Aorta (tissue), 5 donors: ENCODE measurements at regions not wholly inside any gene's neighbourhood (a gene's known extent, or its start where the extent isn't known, plus 50 kb on each side); places are given as distances from the start of the nearest gene placed in this dataset.

ENCODE experiments used
- ATAC-seq: fragments of 200-7000 bp; cut with Tn5 transposase; one replicate; pipeline ENCODE4 v1.9.1; 2022; ENCODE audit warnings: moderate library complexity; ENCODE audit not compliant: low FRiP score
- DNase-seq, 2 donors: peaks; one replicate each; pipeline ENCODE4 v3.0.0-alpha.2; 2020
- H3K27ac ChIP-seq, 2 donors: one replicate each; pipeline ENCODE4 v1.5.1; 2013; ENCODE audit warnings: low read length in 2 of 2, mild to moderate bottlenecking in 2 of 2, moderate library complexity in 2 of 2, control low read depth in 1 of 2, inconsistent platforms in 1 of 2, low read depth in 1 of 2
- H3K27me3 ChIP-seq, 2 donors: one replicate each; pipeline ENCODE4 v1.6.1; 2013; ENCODE audit warnings: control low read depth in 1 of 2, low read length in 1 of 2, mild to moderate bottlenecking in 1 of 2, moderate library complexity in 1 of 2; ENCODE audit not compliant: insufficient read depth in 2 of 2, control insufficient read depth in 1 of 2
- H3K36me3 ChIP-seq, 2 donors: one replicate each; pipeline ENCODE4 v1.6.1; 2013; ENCODE audit warnings: control low read depth in 1 of 2, low read length in 1 of 2, mild to moderate bottlenecking in 1 of 2; ENCODE audit not compliant: insufficient read depth in 2 of 2, control insufficient read depth in 1 of 2
- H3K4me1 ChIP-seq, 2 donors: one replicate each; pipeline ENCODE4 v1.6.1; 2013; ENCODE audit warnings: low read length in 2 of 2, control low read depth in 1 of 2, mild to moderate bottlenecking in 1 of 2, moderate library complexity in 1 of 2; ENCODE audit not compliant: insufficient read depth in 2 of 2, control insufficient read depth in 1 of 2
- H3K4me3 ChIP-seq, 2 donors: one replicate each; pipeline ENCODE4 v1.5.1; 2013; ENCODE audit warnings: low read length in 2 of 2, control low read depth in 1 of 2, mild to moderate bottlenecking in 1 of 2
- H3K9me3 ChIP-seq: one replicate; pipeline ENCODE4 v1.6.1; 2013; ENCODE audit warnings: mild to moderate bottlenecking, low read length; ENCODE audit not compliant: control insufficient read depth
- WGBS, 2 donors: extraction: QIAGEN DNeasy Blood & Tissue Kit; methylation state at CpG; one replicate each; pipeline ENCODE4 v1.1.7; 2013; 5-methylcytosine and 5-hydroxymethylcytosine counted together
- intact Hi-C, 2 donors: fragments of 100-400 bp; cut with DNase I; formaldehyde crosslinking; loops; one replicate each; pipeline versions ENCODE4 v1.14.2 to v1.15.0; 2022
- donor health status: healthy with polysubstance abuse.
- donor health status: Bipolar disorder and iron deficiency.
- donor health status: DM: no; HTN: no; CAD: no.
- donor health status: DM: no; HTN: no; CAD: no.
- donor health status: DM: yes; HTN: yes; CAD: no.

DNA sequence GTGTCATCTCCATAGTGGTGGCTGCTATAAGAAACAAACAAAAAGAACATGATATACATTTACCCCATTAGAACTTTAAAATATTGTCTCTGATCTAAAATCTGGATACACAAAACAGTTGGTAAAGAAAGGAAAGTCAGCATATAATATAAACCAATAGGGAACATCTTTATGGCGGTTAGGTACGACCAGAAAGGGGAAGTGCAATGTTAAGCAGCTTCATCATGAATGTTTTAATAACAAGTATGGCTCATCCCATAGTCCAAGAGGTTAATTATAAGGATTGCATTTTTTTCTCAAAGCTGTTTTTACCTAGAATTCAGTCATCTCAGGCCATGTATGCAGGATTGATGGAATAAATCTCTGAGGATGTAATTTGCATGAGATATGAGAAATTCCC is 1869.7 kb downstream of the PCDH7 start:
- Histone ChIP-seq H3K4me1 (no peaks in the 10 kb centered on the region), H3K9me3 (no peaks in the 10 kb centered on the region), H3K27ac (no peak overlapping the region), H3K36me3 (no peaks in the 10 kb centered on the region), H3K4me3 (no peak overlapping the region), H3K27me3 (no peaks in the 10 kb centered on the region)
- intact Hi-C loops = no loop called here
- 67 to 68% methylated on average over 2 of the region's 2 CpGs for WGBS, 2 donors
- no peak for DNase-seq
- no peak for ATAC-seq

DNA sequence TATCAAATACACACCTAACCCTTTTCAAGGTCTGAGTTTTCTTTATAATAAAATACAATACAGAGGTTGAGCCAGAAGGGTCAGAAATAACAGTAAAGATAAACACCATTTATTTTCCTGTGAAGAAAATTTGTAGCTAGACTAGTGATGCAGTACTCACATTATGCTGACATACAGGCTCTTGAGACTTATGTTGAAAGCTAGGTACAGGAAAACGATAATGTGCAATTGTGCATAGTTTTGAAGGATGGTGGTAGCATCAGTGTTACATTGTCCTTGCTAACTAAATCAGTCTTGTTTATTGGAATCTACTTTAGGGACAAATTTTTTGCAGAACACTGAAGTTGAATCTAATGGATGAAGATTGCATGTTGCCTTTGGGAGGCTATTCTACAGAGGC is 1877.2 kb downstream of the PCDH7 start:
- no peak overlapping the region for H3K4me3 ChIP-seq
- H3K4me1 ChIP-seq = no peaks in the 10 kb centered on the region
- H3K27ac ChIP-seq = no peak overlapping the region
- no peak for ATAC-seq
- no peaks in the 10 kb centered on the region for H3K27me3 ChIP-seq
- intact Hi-C loops = no loop called here
- WGBS, 2 donors = 10 to 30% methylated on average over 1 of the region's 1 CpG
- no peaks in the 10 kb centered on the region for H3K36me3 ChIP-seq
- DNase-seq = no peak
- H3K9me3 ChIP-seq = no peaks in the 10 kb centered on the region

DNA sequence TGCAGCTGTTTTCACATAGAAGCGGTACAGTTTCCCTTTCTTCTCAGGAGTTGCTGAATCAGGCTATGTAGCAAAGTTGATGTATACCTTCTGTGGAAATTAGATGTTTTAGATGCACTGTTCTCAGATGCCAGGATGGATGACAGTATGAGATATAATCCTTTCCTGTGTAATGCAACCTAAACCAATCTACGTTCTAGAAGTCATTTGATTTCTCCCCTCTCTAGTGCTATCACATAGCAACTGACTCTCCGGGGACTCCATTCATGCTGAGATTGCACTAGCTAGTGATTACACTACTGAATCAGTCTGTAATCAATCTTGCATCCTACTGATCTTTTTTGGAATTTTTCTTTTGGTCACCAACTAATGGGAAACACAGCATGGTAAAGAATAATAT is 1881.7 kb downstream of the PCDH7 start:
- no peaks in the 10 kb centered on the region for H3K36me3 ChIP-seq
- H3K9me3 ChIP-seq = no peaks in the 10 kb centered on the region
- ATAC-seq = no peak

DNA sequence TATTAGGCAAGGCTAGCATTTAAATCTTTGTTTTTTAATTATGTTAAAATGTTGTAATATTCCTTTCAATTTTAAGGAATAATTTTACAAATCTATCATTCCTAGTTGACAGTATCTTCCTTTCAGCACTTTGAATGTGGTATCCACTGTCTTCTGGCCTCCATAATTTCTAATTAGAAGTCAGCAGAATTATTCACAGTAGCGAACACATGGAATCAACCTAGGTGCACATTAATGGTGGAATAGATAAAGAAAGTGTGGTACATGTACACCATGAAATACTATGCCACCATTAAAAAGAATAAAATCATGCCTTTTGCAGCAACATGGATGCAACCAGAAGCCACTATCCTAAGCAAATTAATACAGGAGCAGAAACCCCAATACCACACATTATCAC is 1887.8 kb downstream of the PCDH7 start:
- Histone ChIP-seq H3K4me3 (no peak overlapping the region), H3K27ac (no peak overlapping the region), H3K4me1 (no peaks in the 10 kb centered on the region), H3K36me3 (no peaks in the 10 kb centered on the region), H3K27me3 (no peaks in the 10 kb centered on the region), H3K9me3 (peaks cover 4% of the 10 kb centered on the region)
- no peak for ATAC-seq
- WGBS, 2 donors = 46 to 97% methylated on average over 1 of the region's 1 CpG
- DNase-seq = no peak
- intact Hi-C loops = no loop called here

More for the DNA sequence above, 1881.7 kb downstream of the PCDH7 start:
- Histone ChIP-seq H3K4me1 (no peaks in the 10 kb centered on the region), H3K27me3 (no peaks in the 10 kb centered on the region), H3K4me3 (no peak overlapping the region), H3K27ac (no peak overlapping the region)
- DNase-seq = no peak
- intact Hi-C loops = no loop called here
- 32 to 52% methylated on average over 3 of the region's 3 CpGs for WGBS, 2 donors

DNA sequence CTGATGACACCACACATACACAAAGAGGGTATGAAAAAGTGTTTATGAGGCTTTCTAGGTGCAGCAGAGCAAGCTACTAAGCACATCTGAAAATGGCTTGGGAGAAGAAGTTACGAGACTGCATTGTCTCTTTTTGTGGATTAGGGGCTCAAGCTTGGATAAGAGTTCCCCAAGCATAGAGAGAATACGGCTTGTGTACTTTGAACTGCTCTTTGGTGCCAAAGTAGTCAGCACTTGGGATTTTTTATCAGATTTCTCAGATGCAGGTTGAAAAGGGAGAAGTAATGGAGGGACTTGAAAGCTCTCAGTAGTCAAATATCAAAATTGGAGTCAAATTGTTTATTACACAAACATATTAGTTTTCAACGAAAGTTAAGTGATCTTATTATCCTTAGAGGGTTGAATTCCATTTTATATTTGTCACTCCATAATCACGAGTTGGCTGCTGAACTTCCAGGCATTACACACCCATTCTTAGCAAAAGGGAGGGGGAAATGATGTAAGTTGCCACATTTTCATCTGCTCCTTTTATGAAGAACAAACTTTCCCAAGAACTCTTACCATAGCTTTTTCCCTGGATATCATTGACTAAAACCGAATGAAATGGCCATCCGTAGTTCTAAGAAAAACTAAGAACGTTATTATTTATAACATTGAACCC is 1904.9 kb downstream of the PCDH7 start:
- ATAC-seq (no peak), DNase-seq (no peak)
- intact Hi-C loops = no loop called here
- H3K9me3 ChIP-seq = no peaks in the 10 kb centered on the region
- no peaks in the 10 kb centered on the region for H3K4me1 ChIP-seq
- H3K27me3 ChIP-seq = no peaks in the 10 kb centered on the region
- H3K4me3 ChIP-seq = no peak overlapping the region
- H3K36me3 ChIP-seq = no peaks in the 10 kb centered on the region
- no peak overlapping the region for H3K27ac ChIP-seq
- WGBS, 2 donors = 68 to 75% methylated on average over 7 of the region's 7 CpGs

DNA sequence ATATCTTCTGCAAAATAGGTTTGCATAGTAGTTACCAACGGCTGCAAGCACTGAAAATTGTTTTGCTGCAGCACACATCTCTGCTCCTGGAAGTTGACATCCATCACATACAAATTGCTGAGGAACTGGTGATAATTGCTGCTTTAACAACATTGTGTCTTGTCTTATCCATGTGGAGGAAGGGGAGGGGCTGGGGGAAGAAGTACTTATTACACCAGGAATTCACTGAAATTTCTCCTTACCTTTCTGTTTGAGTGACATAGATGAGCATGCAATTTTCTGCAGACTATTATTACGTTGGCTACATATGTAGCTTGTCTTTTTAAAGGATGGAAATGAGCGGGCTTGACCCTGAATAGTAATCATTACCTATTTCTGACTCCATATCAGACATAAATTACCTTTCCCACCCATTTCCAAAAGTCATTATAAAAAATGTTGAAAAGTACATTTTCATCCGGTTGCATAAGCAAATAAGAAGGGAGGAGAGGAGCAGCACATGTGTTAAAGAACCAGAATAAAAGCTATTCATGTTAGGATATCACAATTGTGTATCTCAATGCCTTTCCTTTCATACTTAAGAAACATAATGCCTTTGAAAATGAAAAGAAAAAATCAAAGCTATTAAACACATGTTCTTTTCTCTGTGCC is 1905.6 kb downstream of the PCDH7 start:
- no peak overlapping the region for H3K4me3 ChIP-seq
- intact Hi-C loops = no loop called here
- no peaks in the 10 kb centered on the region for H3K27me3 ChIP-seq
- ATAC-seq = no peak
- no peak for DNase-seq
- WGBS, 2 donors = 75% methylated on average over 4 of the region's 4 CpGs
- H3K4me1 ChIP-seq = no peaks in the 10 kb centered on the region
- no peak overlapping the region for H3K27ac ChIP-seq
- no peaks in the 10 kb centered on the region for H3K9me3 ChIP-seq
- no peaks in the 10 kb centered on the region for H3K36me3 ChIP-seq

DNA sequence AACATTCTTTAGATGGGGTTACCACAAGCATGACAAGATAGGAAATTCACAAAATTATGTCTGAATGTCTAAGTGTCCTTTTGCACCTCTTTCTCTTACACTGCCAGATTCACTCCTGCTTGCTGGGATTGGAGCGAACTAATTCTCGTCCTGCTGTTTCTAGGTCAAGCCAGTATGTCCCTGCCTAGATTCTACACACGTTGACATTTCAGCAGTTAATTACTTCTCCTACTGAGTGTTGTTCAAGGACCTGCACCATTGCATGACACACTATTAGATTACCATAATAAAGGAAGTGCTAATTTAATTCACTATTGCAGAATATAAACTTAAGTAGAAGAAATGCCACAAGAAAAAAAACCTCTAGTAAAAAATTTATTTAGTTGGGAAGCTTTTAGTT is 1911.7 kb downstream of the PCDH7 start:
- H3K4me1 ChIP-seq = no peaks in the 10 kb centered on the region
- no peaks in the 10 kb centered on the region for H3K36me3 ChIP-seq
- no peak overlapping the region for H3K4me3 ChIP-seq
- no peaks in the 10 kb centered on the region for H3K9me3 ChIP-seq
- intact Hi-C loops = no loop called here
- ATAC-seq (no peak), DNase-seq (no peak)
- H3K27me3 ChIP-seq = no peaks in the 10 kb centered on the region
- 66 to 68% methylated on average over 3 of the region's 3 CpGs for WGBS, 2 donors
- H3K27ac ChIP-seq = no peak overlapping the region

DNA sequence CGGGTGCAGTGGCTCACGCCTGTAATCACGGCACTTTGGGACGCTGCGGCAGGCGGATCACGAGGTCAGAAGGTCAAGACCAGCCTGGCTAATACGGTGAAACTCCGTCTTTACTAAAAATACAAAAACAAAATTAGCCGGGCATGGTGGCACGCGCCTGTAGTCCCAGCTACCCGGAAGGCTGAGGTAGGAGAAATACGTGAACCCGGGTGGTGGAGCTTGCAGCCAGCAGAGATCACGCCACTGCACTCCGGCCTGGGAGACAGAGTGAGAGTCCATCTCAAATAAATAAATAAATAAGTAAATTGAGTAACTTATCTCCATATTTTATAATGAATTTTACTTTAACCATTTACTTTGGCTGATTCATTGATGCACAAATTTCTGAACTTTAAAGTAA is 1913.3 kb downstream of the PCDH7 start:
- 90 to 93% methylated on average over 17 of the region's 17 CpGs for WGBS, 2 donors
- Histone ChIP-seq H3K27ac (no peak overlapping the region), H3K4me3 (no peak overlapping the region), H3K9me3 (no peaks in the 10 kb centered on the region), H3K36me3 (no peaks in the 10 kb centered on the region), H3K27me3 (no peaks in the 10 kb centered on the region), H3K4me1 (no peaks in the 10 kb centered on the region)
- DNase-seq = no peak
- intact Hi-C loops = no loop called here
- no peak for ATAC-seq

DNA sequence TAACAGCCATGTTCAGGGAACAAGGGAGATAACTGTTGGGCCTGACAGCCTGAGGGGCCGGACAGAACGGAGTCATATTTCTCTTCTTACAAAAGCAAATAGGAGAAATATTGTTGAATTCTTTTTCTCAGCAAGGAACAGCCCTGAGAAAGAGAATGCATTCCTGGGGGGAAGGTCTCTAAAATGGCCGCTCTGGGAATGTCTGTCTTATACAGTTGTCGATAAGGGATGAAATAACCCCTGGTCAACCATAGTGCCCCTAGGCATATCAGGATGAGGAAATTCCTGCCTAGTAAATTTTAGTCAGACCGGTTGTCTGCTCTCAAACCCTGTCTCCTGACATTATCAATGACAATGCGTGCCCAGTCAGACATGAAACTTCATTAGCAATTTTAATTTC is 1925.5 kb downstream of the PCDH7 start:
- ATAC-seq (no peak), DNase-seq (no peak)
- WGBS, 2 donors = 91 to 96% methylated on average over 6 of the region's 6 CpGs
- H3K27ac ChIP-seq = no peak overlapping the region
- H3K4me3 ChIP-seq = no peak overlapping the region
- no peaks in the 10 kb centered on the region for H3K4me1 ChIP-seq
- H3K27me3 ChIP-seq = no peaks in the 10 kb centered on the region
- H3K36me3 ChIP-seq = no peaks in the 10 kb centered on the region
- H3K9me3 ChIP-seq = peaks cover 2% of the 10 kb centered on the region
- intact Hi-C loops = no loop called here
